ENCODE measurements at regions not wholly inside any gene's neighbourhood (a gene's known extent, or its start where the extent isn't known, plus 50 kb on each side); places are given as distances from the start of the nearest gene placed in this dataset.

GRCh38 chr5:158599157-158599556, 500.6 kb downstream of the EBF1 start:
- Histone ChIP-seq H3K9me3 (ENCODE audit: low read length) (peaks cover 11% of the 10 kb centered on the region), H3K27ac (ENCODE audit: extremely low read length, insufficient read depth, low read length) (no peak overlapping the region), H3K4me1 (ENCODE audit: insufficient read depth, low read length) (no peaks in the 10 kb centered on the region), H3K9ac (ENCODE audit: insufficient read depth, low read depth, low read length) (no peak overlapping the region), H4K20me1 (ENCODE audit: insufficient read depth, low read length) (no peaks in the 10 kb centered on the region), H3K36me3 (replicated peaks in 1 of 2; ENCODE audit: control insufficient read depth in 1 of 2, insufficient read depth in 2 of 2, low read length in 2 of 2) (no peaks in the 10 kb centered on the region), H3K4me2 (ENCODE audit: low read depth, low read length) (no peak overlapping the region), H3K27me3 (ENCODE audit: control insufficient read depth in 1 of 2, insufficient read depth in 2 of 2, low read length in 2 of 2) (no peaks in the 10 kb centered on the region), H3K79me2 (ENCODE audit: insufficient read depth, low read length) (no peaks in the 10 kb centered on the region), H2AFZ (ENCODE audit: low read length) (no peak overlapping the region), H3K4me3 (replicated peaks in 1 of 3; ENCODE audit: insufficient read depth in 1 of 3, low read depth in 2 of 3, low read length in 3 of 3) (no peak overlapping the region)
- FAIRE-seq (no peak), DNase-seq (ENCODE audit: low spot score) (no peak), ATAC-seq (no peak)
- no TSS peak for BruUV-seq (replicated peaks)
- in situ Hi-C loops (cut with HindIII; ENCODE audit: extremely low pct_ligation_motif_present, low pct_unique_long_range_greater_than_20kb) = no loop called here
- 8% methylated on average over 2 of the region's 2 CpGs for WGBS (ENCODE audit: low lambda C conversion rate)
- TF ChIP-seq RAD51 (IDR thresholded peaks at IDR 0.05; ENCODE audit: borderline replicate concordance) = no peak
- no peak for TF ChIP-seq ZNF749 (CRISPR knock-in tag; IDR thresholded peaks at IDR 0.05; ENCODE audit: borderline replicate concordance)
- no peak for TF ChIP-seq ZNF691 (CRISPR knock-in tag; IDR thresholded peaks at IDR 0.05; ENCODE audit: borderline replicate concordance, low read depth)
- TF ChIP-seq HMG20B (CRISPR knock-in tag; conservative IDR thresholded peaks at IDR 0.05) = no peak
- TF ChIP-seq TCF12 (IDR thresholded peaks at IDR 0.05) = no peak
- no peak for TF ChIP-seq TCF12 (CRISPR knock-in tag; IDR thresholded peaks at IDR 0.05)
- TF ChIP-seq SKI (IDR thresholded peaks at IDR 0.05; ENCODE audit: partially characterized antibody) = no peak
- TF ChIP-seq ZNF597 (CRISPR knock-in tag; IDR thresholded peaks at IDR 0.05) = no peak
- TF ChIP-seq TRIM22 (IDR thresholded peaks at IDR 0.05) = no peak
- no peak for TF ChIP-seq SP4 (CRISPR knock-in tag; IDR thresholded peaks at IDR 0.05)
- TF ChIP-seq GMEB2 (CRISPR knock-in tag; IDR thresholded peaks at IDR 0.05; ENCODE audit: low read depth) = no peak
- TF ChIP-seq KLF6 (CRISPR knock-in tag; IDR thresholded peaks at IDR 0.05) = no peak
- TF ChIP-seq ZNF552 (CRISPR knock-in tag; IDR thresholded peaks at IDR 0.05; ENCODE audit: borderline replicate concordance) = no peak
- no peak for TF ChIP-seq KDM5A (IDR thresholded peaks at IDR 0.05; ENCODE audit: borderline replicate concordance, low read length)
- no peak for TF ChIP-seq FOXJ3 (CRISPR knock-in tag; IDR thresholded peaks at IDR 0.05; ENCODE audit: borderline replicate concordance)
- TF ChIP-seq ZNF772 (CRISPR knock-in tag; IDR thresholded peaks at IDR 0.05) = no peak
- intact Hi-C loops (cut with micrococcal nuclease; ENCODE audit: unreplicated experiment) = no loop called here
- ChIA-PET POLR2A (no interaction called here), CTCF (ENCODE audit: low intra/inter-chr PET ratio, low total read pairs) (no interaction called here)
